GM10248 (cell line): ENCODE measurements at regions not wholly inside any gene's neighbourhood (a gene's known extent, or its start where the extent isn't known, plus 50 kb on each side); places are given as distances from the start of the nearest gene placed in this dataset.

Experiments
- CTCF ChIA-PET: fragments of 300-600 bp; sonication (Branson Sonifier 250); formaldehyde crosslinking; extraction: SDS; loops from one replicate; lab custom pipeline; 2021; ENCODE audit warnings: antibody characterized with exemption; lab: Yijun Ruan, JAX
- POLR2A ChIA-PET: fragments of 350-650 bp; sonication (Branson Sonifier 250); formaldehyde crosslinking; extraction: SDS; loops from one replicate; lab custom pipeline; 2020; ENCODE audit warnings: antibody characterized with exemption; lab: Yijun Ruan, JAX
- DNase-seq: peaks from one replicate; pipeline ENCODE4 v3.0.0; 2012; ENCODE audit errors: extremely low spot score
- CTCF ChIP-seq: IDR thresholded peaks from 2 replicates; pipeline ENCODE4 v1.5.1; 2012; ENCODE audit warnings: mild to moderate bottlenecking, low read depth; ENCODE audit errors: extremely low read depth, missing control alignments, control extremely low read depth

GRCh38 chr5:68365889-68366288 lies 150.3 kb downstream of the PIK3R1 start:
- TF ChIP-seq CTCF = no peak
- POLR2A ChIA-PET = no interaction called here
- DNase-seq = no peak
- CTCF ChIA-PET = interaction anchor here (1.3 kb wide), 1 partner anchor 42 kb away, joined by 3 read pairs; no protein-coding TSS in a partner anchor

GRCh38 chr5:68367287-68367686 lies 151.7 kb downstream of the PIK3R1 start:
- no peak for DNase-seq
- CTCF ChIA-PET = interaction anchor here (0.7 to 2.2 kb wide), 4 partner anchors 9 to 48 kb away, joined by 3 to 7 read pairs (median 5); no protein-coding TSS in a partner anchor
- TF ChIP-seq CTCF = no peak
- POLR2A ChIA-PET = no interaction called here

DNA sequence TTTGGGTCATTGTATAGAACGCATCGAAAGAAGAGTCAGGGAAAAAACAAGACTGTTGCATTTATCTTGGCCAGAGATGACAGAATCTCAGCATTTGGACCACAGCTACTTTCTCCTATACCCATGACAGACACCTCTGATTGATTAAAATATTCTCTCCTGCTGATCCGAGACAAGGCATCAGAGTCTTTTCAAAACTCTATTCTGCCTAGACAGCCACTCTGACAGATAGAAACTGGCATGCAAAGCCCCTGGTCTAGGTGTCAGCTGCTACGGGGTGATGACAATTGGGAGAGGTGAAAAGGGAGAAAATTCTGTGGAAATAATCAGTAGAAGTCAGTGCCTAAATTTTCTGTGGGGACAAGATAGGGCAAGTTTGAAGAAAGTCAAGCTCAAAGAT lies 152.2 kb downstream of the PIK3R1 start:
- CTCF ChIA-PET = interaction anchor here (1.5 to 2.2 kb wide), 3 partner anchors 9 to 11 kb away, joined by 5 to 7 read pairs (median 5); no protein-coding TSS in a partner anchor
- DNase-seq = no peak
- POLR2A ChIA-PET = no interaction called here
- no peak for TF ChIP-seq CTCF

DNA sequence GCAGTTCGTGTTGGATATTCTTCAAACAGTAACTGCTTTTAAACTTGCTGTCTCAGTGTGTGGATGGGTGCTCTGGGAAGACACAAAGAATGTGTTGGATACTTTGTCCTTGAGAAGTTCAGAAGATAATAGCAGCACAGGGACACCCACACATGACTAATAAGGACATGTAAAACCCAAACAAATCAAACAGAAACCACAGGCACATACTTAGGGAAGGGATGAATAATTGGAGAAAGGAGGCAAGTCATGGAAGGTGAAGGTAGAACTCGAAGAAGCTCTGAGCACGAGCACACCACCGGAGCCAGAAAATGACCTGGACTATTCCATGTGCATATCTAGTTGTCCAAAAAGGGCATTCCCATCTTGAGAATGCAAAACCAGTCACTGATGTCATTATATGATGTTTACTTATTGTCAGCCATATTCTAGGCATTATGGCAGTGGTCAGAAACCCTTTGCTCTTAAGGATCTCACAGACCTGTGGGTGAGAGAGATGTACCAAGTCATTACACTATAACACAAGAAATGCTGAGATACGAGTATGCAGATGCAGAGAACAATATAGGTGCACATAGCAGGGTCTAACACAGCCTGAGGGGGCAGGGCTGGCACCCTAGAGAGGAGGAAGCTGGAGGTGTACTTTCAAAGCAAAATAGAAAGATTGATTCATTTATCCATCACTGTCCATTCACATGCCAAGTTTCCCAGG lies 152.9 kb downstream of the PIK3R1 start:
- no peak for TF ChIP-seq CTCF
- CTCF ChIA-PET = interaction anchor here (1.5 to 2.2 kb wide), 3 partner anchors 8 to 10 kb away, joined by 5 to 7 read pairs (median 5); no protein-coding TSS in a partner anchor
- no peak for DNase-seq
- POLR2A ChIA-PET = no interaction called here

- DNase-seq = no peak
- POLR2A ChIA-PET = no interaction called here
- TF ChIP-seq CTCF = no peak
- CTCF ChIA-PET = interaction anchor here (1.4 to 2.2 kb wide), 2 partner anchors 11 to 43 kb away, joined by 3 to 7 read pairs; no protein-coding TSS in a partner anchor
Observed at GRCh38 chr5:68369023-68369359, 153.4 kb downstream of the PIK3R1 start.

GRCh38 chr5:68369457-68370125 lies 154.0 kb downstream of the PIK3R1 start:
- CTCF ChIA-PET = interaction anchor here (1.4 to 1.6 kb wide), 2 partner anchors 10 to 43 kb away, joined by 3 to 4 read pairs; no protein-coding TSS in a partner anchor
- POLR2A ChIA-PET = no interaction called here
- TF ChIP-seq CTCF = no peak
- no peak for DNase-seq
